SK-N-SH (cell line): ENCODE measurements at regions not wholly inside any gene's neighbourhood (a gene's known extent, or its start where the extent isn't known, plus 50 kb on each side); places are given as distances from the start of the nearest gene placed in this dataset.

Experiments
- CTCF ChIA-PET: fragments of 300-600, 350-600 bp; formaldehyde crosslinking; extraction: SDS; loops from one replicate; lab custom pipeline; 2021; lab: Yijun Ruan, JAX
- POLR2A ChIA-PET: fragments of 350-600 bp; sonication (Branson Sonifier 250); formaldehyde crosslinking; extraction: SDS; loops from one replicate; lab custom pipeline; 2020; ENCODE audit warnings: antibody characterized with exemption, inconsistent platforms; lab: Yijun Ruan, JAX
- DNase-seq: peaks from one replicate; pipeline ENCODE4 v3.0.0; 2012
- H2AFZ ChIP-seq: fragments of 200-600 bp; sonication (generic); 2 replicates; pipeline ENCODE4 v1.8.1; 2016; ENCODE audit warnings: antibody characterized with exemption, mild to moderate bottlenecking, low read depth
- H3F3A ChIP-seq: fragments of 200-600 bp; sonication (generic); replicated peaks from 2 replicates; pipeline ENCODE3; 2016; ENCODE audit warnings: antibody characterized with exemption, mild to moderate bottlenecking; ENCODE audit not compliant: insufficient read depth
- H3K27ac ChIP-seq, 2 experiments: fragments of 200-500 bp in 1 of 2; fragments of 200-600 bp in 1 of 2; sonication (Bioruptor generic) in 1 of 2; sonication (generic), shearing (Covaris generic) in 1 of 2; 2 replicates each; pipeline versions ENCODE4 v1.5.1 to v1.6.1; 2014 to 2016; ENCODE audit warnings: low read depth in 2 of 2, inconsistent platforms in 1 of 2, low read length in 1 of 2, mild to moderate bottlenecking in 1 of 2, mixed read lengths in 1 of 2
- H3K27me3 ChIP-seq: fragments of 200-600 bp; sonication (generic), shearing (Covaris generic); 2 replicates; pipeline ENCODE4 v1.6.1; 2016; ENCODE audit warnings: mixed run types; ENCODE audit not compliant: insufficient read depth
- H3K36me3 ChIP-seq, 2 experiments: fragments of 200-500 bp in 1 of 2; fragments of 200-600 bp in 1 of 2; sonication (Bioruptor generic) in 1 of 2; sonication (generic) in 1 of 2; replicated peaks in 1 of 2; 2 replicates each; pipeline versions ENCODE3 to v1.5.1; 2014 to 2016; ENCODE audit warnings: low read length in 1 of 2, mild to moderate bottlenecking in 1 of 2; ENCODE audit not compliant: insufficient read depth in 2 of 2, control insufficient read depth in 1 of 2
- H3K4me1 ChIP-seq, 2 experiments: fragments of 200-500 bp in 1 of 2; fragments of 200-600 bp in 1 of 2; sonication (Bioruptor generic) in 1 of 2; sonication (generic), shearing (Covaris generic) in 1 of 2; 2 replicates each; pipeline versions ENCODE4 v1.5.1 to v1.6.1; 2014 to 2016; ENCODE audit warnings: low read depth in 1 of 2, low read length in 1 of 2, mixed run types in 1 of 2; ENCODE audit not compliant: insufficient read depth in 2 of 2, control insufficient read depth in 1 of 2
- H3K4me2 ChIP-seq: fragments of 200-600 bp; sonication (generic), shearing (Covaris generic); 2 replicates; pipeline ENCODE4 v1.6.1; 2017; ENCODE audit warnings: mixed run types
- H3K4me3 ChIP-seq, 2 experiments: fragments of 200-500 bp in 1 of 2; fragments of 200-600 bp in 1 of 2; sonication (Bioruptor generic) in 1 of 2; sonication (generic), shearing (Covaris generic) in 1 of 2; 2 replicates each; pipeline versions ENCODE4 v1.5.1 to v1.8.1; 2014 to 2016; ENCODE audit warnings: low read depth in 2 of 2, inconsistent platforms in 1 of 2, low read length in 1 of 2, mild to moderate bottlenecking in 1 of 2, mixed read lengths in 1 of 2, moderate library complexity in 1 of 2
- H3K79me2 ChIP-seq: fragments of 200-600 bp; sonication (generic); 2 replicates; pipeline ENCODE4 v1.8.1; 2017; ENCODE audit warnings: mild to moderate bottlenecking; ENCODE audit not compliant: insufficient read depth
- H3K9ac ChIP-seq: fragments of 200-600 bp; sonication (generic); 2 replicates; pipeline ENCODE4 v1.6.1; 2017; ENCODE audit warnings: mixed run types
- H3K9me2 ChIP-seq: fragments of 200-600 bp; sonication (generic); 2 replicates; pipeline ENCODE4 v1.6.1; 2017; ENCODE audit warnings: mixed run types
- H3K9me3 ChIP-seq: fragments of 200-600 bp; sonication (generic); 2 replicates; pipeline ENCODE4 v1.6.1; 2017; ENCODE audit warnings: mixed run types, mild to moderate bottlenecking, moderate library complexity
- H4K20me1 ChIP-seq: fragments of 200-600 bp; sonication (generic); 2 replicates; pipeline ENCODE4 v1.6.1; 2017; ENCODE audit warnings: mild to moderate bottlenecking, mixed run types; ENCODE audit not compliant: insufficient read depth
- CHD2 ChIP-seq: fragments of 150-350 bp; IDR thresholded peaks from 2 replicates; pipeline ENCODE4 v1.6.1; 2018; ENCODE audit warnings: low read length; ENCODE audit not compliant: partially characterized antibody
- EZH2phosphoT487 ChIP-seq: fragments of 200-600 bp; sonication (generic); IDR thresholded peaks from 2 replicates; pipeline ENCODE4 v1.6.1; 2017; ENCODE audit warnings: low read depth, mixed run types, mild to moderate bottlenecking, antibody characterized with exemption, moderate library complexity, borderline replicate concordance
- FOSL2 ChIP-seq: IDR thresholded peaks from 2 replicates; pipeline ENCODE4 v1.4.0; 2012; ENCODE audit warnings: low read depth, mild to moderate bottlenecking, moderate library complexity, borderline replicate concordance
- FOXJ3 ChIP-seq: sonication (generic); formaldehyde crosslinking; IDR thresholded peaks from 2 replicates; pipeline ENCODE4 v1.5.1; 2020; ENCODE audit warnings: mild to moderate bottlenecking, missing genetic modification reagents
- FOXM1 ChIP-seq: IDR thresholded peaks from 2 replicates; pipeline ENCODE4 v1.4.0; 2012; ENCODE audit warnings: low read depth, mild to moderate bottlenecking
- JUND ChIP-seq: IDR thresholded peaks from 2 replicates; pipeline ENCODE4 v1.4.0; 2012
- MEF2A ChIP-seq: IDR thresholded peaks from 2 replicates; pipeline ENCODE4 v1.4.0; 2012; ENCODE audit warnings: low read depth, borderline replicate concordance
- MXI1 ChIP-seq: IDR thresholded peaks from 2 replicates; pipeline ENCODE4 v1.6.1; 2012; ENCODE audit warnings: mild to moderate bottlenecking, low read depth, low read length, improper control_type of control experiment
- NRF1 ChIP-seq: IDR thresholded peaks from 2 replicates; pipeline ENCODE4 v1.6.1; 2012; ENCODE audit warnings: low read depth, mild to moderate bottlenecking, low read length
- RXRA ChIP-seq: IDR thresholded peaks from 2 replicates; pipeline ENCODE4 v1.4.0; 2012; ENCODE audit warnings: low read depth, mild to moderate bottlenecking, borderline replicate concordance
- SIN3A ChIP-seq: IDR thresholded peaks from 2 replicates; pipeline ENCODE4 v1.6.1; 2012; ENCODE audit warnings: low read depth, mild to moderate bottlenecking, low read length, moderate library complexity, borderline replicate concordance
- TAF1 ChIP-seq: IDR thresholded peaks from 2 replicates; pipeline ENCODE4 v1.6.1; 2012; ENCODE audit warnings: low read depth, mild to moderate bottlenecking, low read length, moderate library complexity, borderline replicate concordance
- TCF12 ChIP-seq: IDR thresholded peaks from 2 replicates; pipeline ENCODE4 v1.4.0; 2012
- WGBS: methylation state at CpG from one replicate; pipeline ENCODE4 v1.1.6; 2017; ENCODE audit warnings: low lambda C conversion rate; 5-methylcytosine and 5-hydroxymethylcytosine counted together
- TF ChIP-seq, protein P1 (sequence below): fragments of 200-600 bp; sonication (generic); IDR thresholded peaks from 2 replicates; pipeline ENCODE4 v1.6.1; 2017; ENCODE audit warnings: antibody characterized with exemption, mild to moderate bottlenecking, moderate library complexity
- TF ChIP-seq, protein P2 (sequence below): IDR thresholded peaks from 2 replicates; pipeline ENCODE4 v1.6.1; 2012; ENCODE audit warnings: mild to moderate bottlenecking, low read depth, low read length, moderate library complexity
- TF ChIP-seq, protein P3 (sequence below): IDR thresholded peaks from 2 replicates; pipeline ENCODE4 v1.4.0; 2012; ENCODE audit warnings: low read depth, borderline replicate concordance
- TF ChIP-seq, protein P4 (sequence below): IDR thresholded peaks from 2 replicates; pipeline ENCODE4 v1.4.0; 2012; ENCODE audit warnings: low read depth

DNA sequence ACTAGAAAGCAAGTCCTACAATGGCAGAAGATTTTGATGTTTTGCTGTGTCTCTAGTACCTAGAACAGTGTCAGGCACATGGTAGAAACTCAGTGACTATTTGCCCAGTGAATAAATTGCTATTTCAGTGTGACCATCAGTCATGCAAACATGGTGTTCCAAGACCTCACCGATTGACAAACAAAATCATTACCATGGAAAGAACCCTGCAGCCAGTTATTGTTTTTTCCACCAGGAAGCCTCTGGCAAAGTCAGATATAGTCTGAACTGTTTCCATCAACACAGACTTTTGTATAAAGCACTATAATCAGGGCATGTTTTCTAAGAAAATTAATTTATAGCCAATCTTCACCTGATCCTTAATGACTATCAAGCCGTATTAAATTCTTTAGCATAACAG lies 97.3 kb upstream of the RASSF8 start:
- Histone ChIP-seq H2AFZ (no peak overlapping the region), H3F3A (no peaks in the 10 kb centered on the region), H4K20me1 (no peaks in the 10 kb centered on the region), H3K27ac (no peak overlapping the region), H3K4me3 (no peak overlapping the region), H3K9me3 (no peaks in the 10 kb centered on the region), H3K4me1 (peaks cover 0 to 5% of the 10 kb centered on the region in 2 experiments; a peak in 2 of 4 replicates), H3K9ac (no peak overlapping the region), H3K36me3 (no peaks in the 10 kb centered on the region), H3K79me2 (no peaks in the 10 kb centered on the region), H3K27me3 (no peaks in the 10 kb centered on the region), H3K9me2 (no peaks in the 10 kb centered on the region), H3K4me2 (no peak overlapping the region)
- POLR2A ChIA-PET, result no interaction called here
- TF ChIP-seq, protein P1, sequence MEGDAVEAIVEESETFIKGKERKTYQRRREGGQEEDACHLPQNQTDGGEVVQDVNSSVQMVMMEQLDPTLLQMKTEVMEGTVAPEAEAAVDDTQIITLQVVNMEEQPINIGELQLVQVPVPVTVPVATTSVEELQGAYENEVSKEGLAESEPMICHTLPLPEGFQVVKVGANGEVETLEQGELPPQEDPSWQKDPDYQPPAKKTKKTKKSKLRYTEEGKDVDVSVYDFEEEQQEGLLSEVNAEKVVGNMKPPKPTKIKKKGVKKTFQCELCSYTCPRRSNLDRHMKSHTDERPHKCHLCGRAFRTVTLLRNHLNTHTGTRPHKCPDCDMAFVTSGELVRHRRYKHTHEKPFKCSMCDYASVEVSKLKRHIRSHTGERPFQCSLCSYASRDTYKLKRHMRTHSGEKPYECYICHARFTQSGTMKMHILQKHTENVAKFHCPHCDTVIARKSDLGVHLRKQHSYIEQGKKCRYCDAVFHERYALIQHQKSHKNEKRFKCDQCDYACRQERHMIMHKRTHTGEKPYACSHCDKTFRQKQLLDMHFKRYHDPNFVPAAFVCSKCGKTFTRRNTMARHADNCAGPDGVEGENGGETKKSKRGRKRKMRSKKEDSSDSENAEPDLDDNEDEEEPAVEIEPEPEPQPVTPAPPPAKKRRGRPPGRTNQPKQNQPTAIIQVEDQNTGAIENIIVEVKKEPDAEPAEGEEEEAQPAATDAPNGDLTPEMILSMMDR, result no peak
- TF ChIP-seq FOXM1, result no peak
- TF ChIP-seq NRF1, result no peak
- TF ChIP-seq RXRA, result no peak
- no peak for TF ChIP-seq JUND
- no peak for TF ChIP-seq MEF2A
- TF ChIP-seq SIN3A, result no peak
- no peak for TF ChIP-seq EZH2phosphoT487
- TF ChIP-seq FOSL2, result no peak
- TF ChIP-seq CHD2, result no peak
- TF ChIP-seq TAF1, result no peak
- DNase-seq, result no peak
- 90% methylated on average over 2 of the region's 2 CpGs for WGBS
- CTCF ChIA-PET, result no interaction called here

DNA sequence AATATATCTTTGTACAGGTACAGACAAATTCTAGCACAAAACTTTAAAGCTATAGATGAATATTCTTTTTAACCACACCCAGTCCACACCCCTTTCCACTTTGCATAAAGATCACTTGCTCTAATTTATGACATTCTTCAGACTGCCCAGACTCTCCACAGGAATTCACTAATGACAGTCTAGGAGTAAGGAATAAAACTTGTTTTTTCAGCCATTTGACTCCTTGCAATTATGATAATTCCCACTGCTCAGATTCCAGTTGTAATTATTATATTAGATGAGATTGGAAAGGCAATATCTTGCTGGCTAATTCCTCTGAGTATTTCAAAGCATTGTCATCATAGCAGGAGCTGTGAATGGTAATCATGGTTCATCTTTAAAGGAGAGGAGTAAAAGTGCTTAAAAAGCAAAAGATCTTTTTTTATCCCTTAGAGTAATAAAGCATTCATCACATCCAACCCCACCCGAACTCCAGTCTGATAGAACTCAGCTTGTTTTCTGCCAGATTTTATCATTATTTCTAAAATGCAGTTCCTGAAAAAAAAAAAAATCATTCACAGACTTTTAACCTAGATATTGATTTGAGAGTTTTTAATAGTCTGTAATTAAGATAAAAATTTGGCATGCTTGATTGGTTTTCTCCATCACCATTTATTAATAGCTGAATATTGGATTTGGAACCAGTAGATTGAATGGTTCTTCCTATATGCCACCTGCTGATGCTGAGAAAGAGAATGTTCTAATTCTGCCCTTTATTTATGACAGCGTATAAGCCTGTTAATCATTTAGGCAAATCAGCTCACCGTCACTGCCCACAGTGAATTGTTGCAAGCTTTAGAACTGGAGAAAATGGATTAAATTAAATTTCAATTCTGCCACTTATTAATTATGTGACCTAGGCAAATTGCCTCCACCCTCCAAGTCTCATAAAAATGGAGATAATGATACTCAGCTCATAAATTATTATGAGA lies 93.9 kb upstream of the RASSF8 start:
- no peak overlapping the region for H3K4me3 ChIP-seq
- no peaks in the 10 kb centered on the region for H3K79me2 ChIP-seq
- DNase-seq, result no peak
- no peak overlapping the region for H2AFZ ChIP-seq
- H4K20me1 ChIP-seq, result no peaks in the 10 kb centered on the region
- WGBS, result 84% methylated on average over 3 of the region's 3 CpGs
- H3K27ac ChIP-seq, result no peak overlapping the region
- no peaks in the 10 kb centered on the region for H3K36me3 ChIP-seq
- H3F3A ChIP-seq, result no peaks in the 10 kb centered on the region
- H3K4me2 ChIP-seq, result no peak overlapping the region
- 0 out of 2 replicates have a peak, but pooled peaks cover 7% of the 10 kb centered on the region for H3K9me3 ChIP-seq
- ChIA-PET CTCF (interaction anchor here (1.8 kb wide), 1 partner anchor 12 kb away, joined by 7 read pairs; no protein-coding TSS in a partner anchor), POLR2A (no interaction called here)
- H3K4me1 ChIP-seq, result peaks cover 0 to 5% of the 10 kb centered on the region in 2 experiments; a peak in 2 of 4 replicates
- no peaks in the 10 kb centered on the region for H3K27me3 ChIP-seq
- no peak overlapping the region for H3K9ac ChIP-seq
- no peaks in the 10 kb centered on the region for H3K9me2 ChIP-seq
- TF ChIP-seq FOXM1, result no peak
- TF ChIP-seq, protein P2, sequence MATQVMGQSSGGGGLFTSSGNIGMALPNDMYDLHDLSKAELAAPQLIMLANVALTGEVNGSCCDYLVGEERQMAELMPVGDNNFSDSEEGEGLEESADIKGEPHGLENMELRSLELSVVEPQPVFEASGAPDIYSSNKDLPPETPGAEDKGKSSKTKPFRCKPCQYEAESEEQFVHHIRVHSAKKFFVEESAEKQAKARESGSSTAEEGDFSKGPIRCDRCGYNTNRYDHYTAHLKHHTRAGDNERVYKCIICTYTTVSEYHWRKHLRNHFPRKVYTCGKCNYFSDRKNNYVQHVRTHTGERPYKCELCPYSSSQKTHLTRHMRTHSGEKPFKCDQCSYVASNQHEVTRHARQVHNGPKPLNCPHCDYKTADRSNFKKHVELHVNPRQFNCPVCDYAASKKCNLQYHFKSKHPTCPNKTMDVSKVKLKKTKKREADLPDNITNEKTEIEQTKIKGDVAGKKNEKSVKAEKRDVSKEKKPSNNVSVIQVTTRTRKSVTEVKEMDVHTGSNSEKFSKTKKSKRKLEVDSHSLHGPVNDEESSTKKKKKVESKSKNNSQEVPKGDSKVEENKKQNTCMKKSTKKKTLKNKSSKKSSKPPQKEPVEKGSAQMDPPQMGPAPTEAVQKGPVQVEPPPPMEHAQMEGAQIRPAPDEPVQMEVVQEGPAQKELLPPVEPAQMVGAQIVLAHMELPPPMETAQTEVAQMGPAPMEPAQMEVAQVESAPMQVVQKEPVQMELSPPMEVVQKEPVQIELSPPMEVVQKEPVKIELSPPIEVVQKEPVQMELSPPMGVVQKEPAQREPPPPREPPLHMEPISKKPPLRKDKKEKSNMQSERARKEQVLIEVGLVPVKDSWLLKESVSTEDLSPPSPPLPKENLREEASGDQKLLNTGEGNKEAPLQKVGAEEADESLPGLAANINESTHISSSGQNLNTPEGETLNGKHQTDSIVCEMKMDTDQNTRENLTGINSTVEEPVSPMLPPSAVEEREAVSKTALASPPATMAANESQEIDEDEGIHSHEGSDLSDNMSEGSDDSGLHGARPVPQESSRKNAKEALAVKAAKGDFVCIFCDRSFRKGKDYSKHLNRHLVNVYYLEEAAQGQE, result no peak
- TF ChIP-seq FOXJ3 (CRISPR knock-in tag), result no peak
- TF ChIP-seq MEF2A, result no peak
- TF ChIP-seq, protein P1, result no peak
- no peak for TF ChIP-seq TCF12
- TF ChIP-seq, protein P3, sequence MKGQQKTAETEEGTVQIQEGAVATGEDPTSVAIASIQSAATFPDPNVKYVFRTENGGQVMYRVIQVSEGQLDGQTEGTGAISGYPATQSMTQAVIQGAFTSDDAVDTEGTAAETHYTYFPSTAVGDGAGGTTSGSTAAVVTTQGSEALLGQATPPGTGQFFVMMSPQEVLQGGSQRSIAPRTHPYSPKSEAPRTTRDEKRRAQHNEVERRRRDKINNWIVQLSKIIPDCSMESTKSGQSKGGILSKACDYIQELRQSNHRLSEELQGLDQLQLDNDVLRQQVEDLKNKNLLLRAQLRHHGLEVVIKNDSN, result no peak
- TF ChIP-seq, protein P4, sequence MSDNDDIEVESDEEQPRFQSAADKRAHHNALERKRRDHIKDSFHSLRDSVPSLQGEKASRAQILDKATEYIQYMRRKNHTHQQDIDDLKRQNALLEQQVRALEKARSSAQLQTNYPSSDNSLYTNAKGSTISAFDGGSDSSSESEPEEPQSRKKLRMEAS, result no peak
- no peak for TF ChIP-seq MXI1
